GM21737 (cell line): ENCODE measurements at regions not wholly inside any gene's neighbourhood (a gene's known extent, or its start where the extent isn't known, plus 50 kb on each side); places are given as distances from the start of the nearest gene placed in this dataset.
"Not testable (repeated sequence)": the region's sequence is repeated elsewhere in the genome, so short reads cannot be mapped to it uniquely, and the experiment has no call there.

Experiments used
- ATAC-seq: cut with Tn5 transposase; IDR thresholded peaks from one replicate; pipeline ENCODE4 v1.9.1; 2021; ENCODE audit warnings: mild to moderate bottlenecking, moderate library complexity; ENCODE audit not compliant: unreplicated experiment

- no peak for ATAC-seq
These were observed 220.9 kb downstream of the BUB3 start for GRCh38 chr10:123375097-123375496.

GRCh38 chr10:123375738-123376137, 221.5 kb downstream of the BUB3 start:
- no peak for ATAC-seq

- ATAC-seq: no peak
These were observed 223.7 kb downstream of the BUB3 start for GRCh38 chr10:123377883-123378282.

GRCh38 chr10:123378302-123378701, 224.1 kb downstream of the BUB3 start:
- no peak for ATAC-seq

- no peak for ATAC-seq
These were observed 225.0 kb downstream of the BUB3 start for GRCh38 chr10:123379156-123379555.

- ATAC-seq: no peak
These were observed 226.4 kb downstream of the BUB3 start for GRCh38 chr10:123380491-123381085.

GRCh38 chr10:123381224-123381623, 227.0 kb downstream of the BUB3 start:
- ATAC-seq: no peak

- no peak for ATAC-seq
These were observed 228.3 kb downstream of the BUB3 start for GRCh38 chr10:123382491-123382890.

- no peak for ATAC-seq
These were observed 231.4 kb downstream of the BUB3 start for GRCh38 chr10:123385508-123386080.

GRCh38 chr10:123389520-123389919, 235.3 kb downstream of the BUB3 start:
- ATAC-seq: no peak

- no peak for ATAC-seq
These were observed 236.1 kb downstream of the BUB3 start for GRCh38 chr10:123390332-123390731.

GRCh38 chr10:123390874-123391273, 236.7 kb downstream of the BUB3 start:
- ATAC-seq: no peak

- peak; percentile 15 for ATAC-seq
These were observed 237.2 kb downstream of the BUB3 start for GRCh38 chr10:123391275-123392028.

- ATAC-seq: peak; percentile 82
These were observed 238.2 kb downstream of the BUB3 start for GRCh38 chr10:123392182-123392963.

GRCh38 chr10:123393170-123393569, 239.0 kb downstream of the BUB3 start:
- no peak for ATAC-seq

GRCh38 chr10:123394382-123394781, 240.2 kb downstream of the BUB3 start:
- ATAC-seq: no peak

- not testable (repeated sequence) for ATAC-seq
These were observed 241.0 kb downstream of the BUB3 start for GRCh38 chr10:123395234-123395633.

- no peak for ATAC-seq
These were observed 241.7 kb downstream of the BUB3 start for GRCh38 chr10:123395906-123396305.

GRCh38 chr10:123398180-123398591, 244.0 kb downstream of the BUB3 start:
- ATAC-seq: peak; percentile 61

GRCh38 chr10:123398756-123399155, 244.6 kb downstream of the BUB3 start:
- no peak for ATAC-seq

GRCh38 chr10:123399276-123399839, 245.2 kb downstream of the BUB3 start:
- no peak for ATAC-seq
